T-helper 17 cell (primary cell): ENCODE measurements at regions not wholly inside any gene's neighbourhood (a gene's known extent, or its start where the extent isn't known, plus 50 kb on each side); places are given as distances from the start of the nearest gene placed in this dataset.

Experiments
- ATAC-seq: fragments of 150-1000 bp; cut with Tn5 transposase; 2 replicates; pipeline ENCODE4 v1.10.0; 2021; ENCODE audit warnings: mild to moderate bottlenecking, moderate library complexity
- DNase-seq, 3 donors: peaks; one replicate each; pipeline versions ENCODE4 v3.0.0 to v3.0.0-alpha.2; 2020 to 2021
- H3K9me3 ChIP-seq: one replicate; pipeline ENCODE4 v1.7.0; 2013; ENCODE audit warnings: low read length, mild to moderate bottlenecking; ENCODE audit not compliant: control insufficient read depth, poor library complexity, severe bottlenecking
- H3K27ac Mint-ChIP-seq: one replicate; pipeline ENCODE4 v1.8.0; 2022; ENCODE audit warnings: mild to moderate bottlenecking, moderate library complexity, mixed read lengths
- H3K27me3 Mint-ChIP-seq: one replicate; pipeline ENCODE4 v1.8.0; 2022; ENCODE audit warnings: mixed read lengths
- H3K36me3 Mint-ChIP-seq: one replicate; pipeline ENCODE4 v1.8.0; 2022; ENCODE audit warnings: low read depth, mixed read lengths
- H3K4me1 Mint-ChIP-seq: one replicate; pipeline ENCODE4 v1.8.0; 2022; ENCODE audit warnings: mild to moderate bottlenecking, mixed read lengths
- H3K4me3 Mint-ChIP-seq: one replicate; pipeline ENCODE4 v1.8.0; 2022; ENCODE audit warnings: mild to moderate bottlenecking, moderate library complexity, mixed read lengths

- Mint-ChIP-seq H3K4me3 (no peak overlapping the region), H3K27me3 (peaks cover 29% of the 10 kb centered on the region), H3K36me3 (no peaks in the 10 kb centered on the region), H3K27ac (no peak overlapping the region), H3K4me1 (no peaks in the 10 kb centered on the region)
- H3K9me3 ChIP-seq, result no peaks in the 10 kb centered on the region
- no peak for ATAC-seq
- no peak for DNase-seq
Observed at GRCh38 chr6:4613795-4614194, 162.4 kb upstream of the CDYL start.

- H3K9me3 ChIP-seq, result no peaks in the 10 kb centered on the region
- Mint-ChIP-seq H3K27me3 (peaks cover 29% of the 10 kb centered on the region), H3K36me3 (no peaks in the 10 kb centered on the region), H3K4me3 (no peak overlapping the region), H3K4me1 (no peaks in the 10 kb centered on the region), H3K27ac (no peak overlapping the region)
- ATAC-seq, result no peak
- DNase-seq, result no peak
Observed at GRCh38 chr6:4613381-4613780, 162.8 kb upstream of the CDYL start.

GRCh38 chr6:4612636-4613171 is 163.5 kb upstream of the CDYL start:
- no peaks in the 10 kb centered on the region for H3K9me3 ChIP-seq
- DNase-seq, result no peak
- Mint-ChIP-seq H3K36me3 (no peaks in the 10 kb centered on the region), H3K4me3 (no peak overlapping the region), H3K4me1 (no peaks in the 10 kb centered on the region), H3K27me3 (peaks cover 29% of the 10 kb centered on the region), H3K27ac (no peak overlapping the region)
- no peak for ATAC-seq

GRCh38 chr6:4611429-4612129 is 164.6 kb upstream of the CDYL start:
- Mint-ChIP-seq H3K36me3 (no peaks in the 10 kb centered on the region), H3K27me3 (peaks cover 35% of the 10 kb centered on the region), H3K27ac (no peak overlapping the region), H3K4me1 (no peaks in the 10 kb centered on the region), H3K4me3 (no peak overlapping the region)
- no peak for DNase-seq
- no peak for ATAC-seq
- no peaks in the 10 kb centered on the region for H3K9me3 ChIP-seq

- ATAC-seq, result no peak
- Mint-ChIP-seq H3K36me3 (no peaks in the 10 kb centered on the region), H3K27me3 (peaks cover 38% of the 10 kb centered on the region), H3K4me1 (no peaks in the 10 kb centered on the region), H3K4me3 (no peak overlapping the region), H3K27ac (no peak overlapping the region)
- no peaks in the 10 kb centered on the region for H3K9me3 ChIP-seq
- DNase-seq, result no peak
Observed at GRCh38 chr6:4610256-4610655, 165.9 kb upstream of the CDYL start.

- Mint-ChIP-seq H3K4me1 (no peaks in the 10 kb centered on the region), H3K27ac (no peak overlapping the region), H3K27me3 (peaks cover 46% of the 10 kb centered on the region), H3K4me3 (no peak overlapping the region), H3K36me3 (no peaks in the 10 kb centered on the region)
- no peaks in the 10 kb centered on the region for H3K9me3 ChIP-seq
- ATAC-seq (no peak), DNase-seq (no peak)
Observed at GRCh38 chr6:4608361-4609115, 167.7 kb upstream of the CDYL start.

- DNase-seq, result no peak
- no peak for ATAC-seq
- no peaks in the 10 kb centered on the region for H3K36me3 Mint-ChIP-seq
- no peak overlapping the region for H3K27ac Mint-ChIP-seq
- no peaks in the 10 kb centered on the region for H3K9me3 ChIP-seq
- H3K4me3 Mint-ChIP-seq, result no peak overlapping the region
- H3K4me1 Mint-ChIP-seq, result no peaks in the 10 kb centered on the region
- peaks cover 46% of the 10 kb centered on the region for H3K27me3 Mint-ChIP-seq
Observed at GRCh38 chr6:4607793-4608192, 168.4 kb upstream of the CDYL start.

GRCh38 chr6:4606821-4607704 is 169.1 kb upstream of the CDYL start:
- Mint-ChIP-seq H3K4me1 (no peaks in the 10 kb centered on the region), H3K27ac (no peak overlapping the region)
- no peak for ATAC-seq

GRCh38 chr6:4606016-4606415 is 170.2 kb upstream of the CDYL start:
- H3K4me1 Mint-ChIP-seq, result no peaks in the 10 kb centered on the region

More at GRCh38 chr6:4606821-4607704, 169.1 kb upstream of the CDYL start:
- no peak for DNase-seq
- no peaks in the 10 kb centered on the region for H3K9me3 ChIP-seq
- Mint-ChIP-seq H3K27me3 (peaks cover 44% of the 10 kb centered on the region), H3K4me3 (no peak overlapping the region), H3K36me3 (no peaks in the 10 kb centered on the region)

GRCh38 chr6:4603856-4604369 is 172.3 kb upstream of the CDYL start:
- ATAC-seq (no peak), DNase-seq (no peak)
- H3K9me3 ChIP-seq, result no peaks in the 10 kb centered on the region
- H3K27ac Mint-ChIP-seq, result no peak overlapping the region
- no peaks in the 10 kb centered on the region for H3K4me1 Mint-ChIP-seq
- no peak overlapping the region for H3K4me3 Mint-ChIP-seq
- H3K36me3 Mint-ChIP-seq, result no peaks in the 10 kb centered on the region
- H3K27me3 Mint-ChIP-seq, result peaks cover 37% of the 10 kb centered on the region

More at GRCh38 chr6:4606016-4606415, 170.2 kb upstream of the CDYL start:
- Mint-ChIP-seq H3K4me3 (no peak overlapping the region), H3K36me3 (no peaks in the 10 kb centered on the region), H3K27ac (no peak overlapping the region), H3K27me3 (peaks cover 38% of the 10 kb centered on the region)
- DNase-seq (no peak), ATAC-seq (no peak)
- H3K9me3 ChIP-seq, result no peaks in the 10 kb centered on the region

GRCh38 chr6:4603291-4603690 is 172.9 kb upstream of the CDYL start:
- ATAC-seq (no peak), DNase-seq (no peak)
- Mint-ChIP-seq H3K27me3 (peaks cover 36% of the 10 kb centered on the region), H3K36me3 (no peaks in the 10 kb centered on the region), H3K27ac (no peak overlapping the region), H3K4me3 (no peak overlapping the region), H3K4me1 (no peaks in the 10 kb centered on the region)
- H3K9me3 ChIP-seq, result no peaks in the 10 kb centered on the region

GRCh38 chr6:4599924-4600323 is 176.3 kb upstream of the CDYL start:
- no peak for ATAC-seq
- H3K36me3 Mint-ChIP-seq, result no peaks in the 10 kb centered on the region
- H3K4me1 Mint-ChIP-seq, result no peaks in the 10 kb centered on the region
- H3K27ac Mint-ChIP-seq, result no peak overlapping the region
- H3K9me3 ChIP-seq, result no peaks in the 10 kb centered on the region
- H3K27me3 Mint-ChIP-seq, result peaks cover 20% of the 10 kb centered on the region
- H3K4me3 Mint-ChIP-seq, result no peak overlapping the region
- no peak for DNase-seq
